ENCODE measurements at regions not wholly inside any gene's neighbourhood (a gene's known extent, or its start where the extent isn't known, plus 50 kb on each side); places are given as distances from the start of the nearest gene placed in this dataset.

DNA sequence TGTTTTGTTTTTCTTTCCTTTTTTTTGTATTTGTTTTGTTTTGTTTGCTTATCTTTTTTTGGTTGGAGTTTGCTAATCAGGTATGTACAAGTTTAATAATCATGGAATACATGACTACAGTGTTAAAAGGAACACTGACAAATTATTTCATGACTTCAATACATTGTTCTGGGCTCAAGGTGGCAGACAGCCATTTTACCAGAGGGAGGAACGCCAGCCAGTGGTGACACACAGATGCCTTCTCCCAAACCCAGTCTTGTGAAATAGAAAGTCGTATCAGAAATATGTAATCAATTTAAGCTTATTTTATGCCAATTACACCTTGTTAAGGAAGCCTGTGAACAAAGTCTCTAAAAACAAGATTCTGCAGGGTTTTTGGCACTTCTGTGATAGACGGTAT is 264.0 kb upstream of the EPHA4 start:
- Histone ChIP-seq H3K9me3 (ENCODE audit: control insufficient read depth, low read length) (no peaks in the 10 kb centered on the region), H3K4me3 (ENCODE audit: extremely low read depth, insufficient read depth, low read length, poor library complexity, severe bottlenecking) (no peak overlapping the region), H3K36me3 (ENCODE audit: control insufficient read depth, insufficient read depth, low read length) (no peaks in the 10 kb centered on the region), H3K4me1 (ENCODE audit: control insufficient read depth, insufficient read depth, low read length, poor library complexity, severe bottlenecking) (no peaks in the 10 kb centered on the region), H3K27ac (ENCODE audit: low read depth, low read length, severe bottlenecking) (no peak overlapping the region)
- 100% methylated on average over 1 of the region's 3 CpGs; no CpG with 5 or more reads in 1 of the 2 experiments for WGBS, 2 experiments (ENCODE audit: insufficient coverage in 2 of 2)

GRCh38 chr2:221833966-221834365 is 261.9 kb upstream of the EPHA4 start:
- Histone ChIP-seq H3K4me1 (ENCODE audit: control insufficient read depth, insufficient read depth, low read length, poor library complexity, severe bottlenecking) (no peaks in the 10 kb centered on the region), H3K36me3 (ENCODE audit: control insufficient read depth, insufficient read depth, low read length) (no peaks in the 10 kb centered on the region), H3K27ac (ENCODE audit: low read depth, low read length, severe bottlenecking) (no peak overlapping the region), H3K4me3 (ENCODE audit: extremely low read depth, insufficient read depth, low read length, poor library complexity, severe bottlenecking) (no peak overlapping the region), H3K9me3 (ENCODE audit: control insufficient read depth, low read length) (no peaks in the 10 kb centered on the region)
- WGBS, 2 experiments (ENCODE audit: insufficient coverage in 2 of 2): no CpG with 5 or more reads among the region's 2 CpGs

DNA sequence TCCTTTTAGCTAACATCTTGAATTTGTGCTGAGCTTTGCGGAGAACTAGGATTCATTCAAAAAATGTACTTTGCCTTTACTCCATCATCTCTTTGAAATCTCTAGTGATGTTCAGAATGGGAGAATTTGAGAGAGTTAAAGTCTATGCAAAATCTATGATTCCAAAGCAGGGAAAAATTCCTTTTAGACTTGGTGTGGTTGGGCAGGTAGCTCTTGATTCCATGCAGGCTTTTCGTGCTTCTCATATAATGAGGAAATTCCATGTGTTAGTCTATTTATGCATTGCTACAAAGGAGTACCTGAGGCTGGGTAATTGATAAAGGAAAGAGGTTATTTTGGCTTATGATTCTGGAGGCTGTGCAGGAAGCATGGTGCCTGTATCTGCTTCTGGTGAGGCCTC is 258.9 kb upstream of the EPHA4 start:
- Histone ChIP-seq H3K4me3 (ENCODE audit: extremely low read depth, insufficient read depth, low read length, poor library complexity, severe bottlenecking) (no peak overlapping the region), H3K27ac (ENCODE audit: low read depth, low read length, severe bottlenecking) (no peak overlapping the region)
- 86% methylated on average over 1 of the region's 2 CpGs for WGBS, 2 experiments (ENCODE audit: insufficient coverage in 2 of 2)

DNA sequence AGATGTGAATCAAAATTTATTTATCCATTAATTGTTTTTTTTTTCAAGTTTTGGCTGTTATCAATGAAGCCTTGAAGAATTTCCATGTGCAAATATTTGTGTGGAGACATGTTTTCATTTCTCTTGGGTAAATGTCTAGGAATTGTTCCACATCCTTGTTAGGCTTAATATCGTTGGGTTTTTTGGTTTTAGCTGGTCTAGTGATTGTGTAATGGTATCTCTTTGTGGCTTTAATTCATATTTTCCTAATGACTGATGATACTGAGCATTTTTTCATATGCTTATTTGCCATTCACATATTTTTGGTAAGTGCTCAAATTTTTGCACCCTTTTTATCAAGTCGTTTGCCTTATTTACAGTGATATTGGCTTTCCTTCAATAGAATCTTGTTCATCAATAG is 250.3 kb upstream of the EPHA4 start:
- Histone ChIP-seq H3K4me3 (ENCODE audit: extremely low read depth, insufficient read depth, low read length, poor library complexity, severe bottlenecking) (no peak overlapping the region), H3K9me3 (ENCODE audit: control insufficient read depth, low read length) (no peaks in the 10 kb centered on the region), H3K36me3 (ENCODE audit: control insufficient read depth, insufficient read depth, low read length) (no peaks in the 10 kb centered on the region), H3K27ac (ENCODE audit: low read depth, low read length, severe bottlenecking) (no peak overlapping the region), H3K4me1 (ENCODE audit: control insufficient read depth, insufficient read depth, low read length, poor library complexity, severe bottlenecking) (no peaks in the 10 kb centered on the region)
- WGBS, 2 experiments (ENCODE audit: insufficient coverage in 2 of 2): 100% methylated on average over 1 of the region's 2 CpGs; no CpG with 5 or more reads in 1 of the 2 experiments

More for the DNA sequence above, 258.9 kb upstream of the EPHA4 start:
- Histone ChIP-seq H3K36me3 (ENCODE audit: control insufficient read depth, insufficient read depth, low read length) (no peaks in the 10 kb centered on the region), H3K9me3 (ENCODE audit: control insufficient read depth, low read length) (no peaks in the 10 kb centered on the region), H3K4me1 (ENCODE audit: control insufficient read depth, insufficient read depth, low read length, poor library complexity, severe bottlenecking) (no peaks in the 10 kb centered on the region)

GRCh38 chr2:221818616-221819320 is 246.7 kb upstream of the EPHA4 start:
- Histone ChIP-seq H3K9me3 (ENCODE audit: control insufficient read depth, low read length) (peaks cover 7% of the 10 kb centered on the region), H3K36me3 (ENCODE audit: control insufficient read depth, insufficient read depth, low read length) (no peaks in the 10 kb centered on the region), H3K4me1 (ENCODE audit: control insufficient read depth, insufficient read depth, low read length, poor library complexity, severe bottlenecking) (no peaks in the 10 kb centered on the region), H3K27ac (ENCODE audit: low read depth, low read length, severe bottlenecking) (no peak overlapping the region), H3K4me3 (ENCODE audit: extremely low read depth, insufficient read depth, low read length, poor library complexity, severe bottlenecking) (no peak overlapping the region)
- WGBS, 2 experiments (ENCODE audit: insufficient coverage in 2 of 2): 78 to 87% methylated on average over 6 of the region's 9 CpGs

GRCh38 chr2:221817878-221818277 is 245.8 kb upstream of the EPHA4 start:
- H3K4me3 ChIP-seq (ENCODE audit: extremely low read depth, insufficient read depth, low read length, poor library complexity, severe bottlenecking): no peak overlapping the region
- no peak overlapping the region for H3K27ac ChIP-seq (ENCODE audit: low read depth, low read length, severe bottlenecking)
- no peaks in the 10 kb centered on the region for H3K36me3 ChIP-seq (ENCODE audit: control insufficient read depth, insufficient read depth, low read length)
- no peaks in the 10 kb centered on the region for H3K4me1 ChIP-seq (ENCODE audit: control insufficient read depth, insufficient read depth, low read length, poor library complexity, severe bottlenecking)
- WGBS, 2 experiments (ENCODE audit: insufficient coverage in 2 of 2): 96% methylated on average over 2 of the region's 3 CpGs; no CpG with 5 or more reads in 1 of the 2 experiments
- H3K9me3 ChIP-seq (ENCODE audit: control insufficient read depth, low read length): peaks cover 7% of the 10 kb centered on the region

DNA sequence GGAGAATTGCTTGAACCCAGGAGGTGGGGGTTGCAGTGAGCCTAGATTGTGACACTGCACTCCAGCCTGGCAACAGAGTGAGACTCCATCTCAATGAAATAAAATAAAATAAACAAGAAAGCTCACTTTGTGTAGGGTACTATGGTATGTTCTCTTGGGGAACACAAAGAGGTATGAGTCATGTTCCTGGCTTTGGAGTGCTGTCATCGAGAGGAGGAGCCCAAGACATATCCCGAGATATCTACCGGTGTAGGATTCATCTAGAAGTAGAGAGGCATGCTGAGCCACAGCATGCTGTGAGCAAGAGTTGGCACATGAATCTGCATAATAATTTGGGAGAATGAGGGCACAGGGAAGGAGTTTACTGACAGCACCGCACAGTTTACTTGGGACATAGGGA is 244.9 kb upstream of the EPHA4 start:
- Histone ChIP-seq H3K9me3 (ENCODE audit: control insufficient read depth, low read length) (peaks cover 7% of the 10 kb centered on the region), H3K4me1 (ENCODE audit: control insufficient read depth, insufficient read depth, low read length, poor library complexity, severe bottlenecking) (no peaks in the 10 kb centered on the region), H3K36me3 (ENCODE audit: control insufficient read depth, insufficient read depth, low read length) (no peaks in the 10 kb centered on the region), H3K27ac (ENCODE audit: low read depth, low read length, severe bottlenecking) (no peak overlapping the region), H3K4me3 (ENCODE audit: extremely low read depth, insufficient read depth, low read length, poor library complexity, severe bottlenecking) (no peak overlapping the region)
- 90 to 96% methylated on average over 4 of the region's 4 CpGs for WGBS, 2 experiments (ENCODE audit: insufficient coverage in 2 of 2)

DNA sequence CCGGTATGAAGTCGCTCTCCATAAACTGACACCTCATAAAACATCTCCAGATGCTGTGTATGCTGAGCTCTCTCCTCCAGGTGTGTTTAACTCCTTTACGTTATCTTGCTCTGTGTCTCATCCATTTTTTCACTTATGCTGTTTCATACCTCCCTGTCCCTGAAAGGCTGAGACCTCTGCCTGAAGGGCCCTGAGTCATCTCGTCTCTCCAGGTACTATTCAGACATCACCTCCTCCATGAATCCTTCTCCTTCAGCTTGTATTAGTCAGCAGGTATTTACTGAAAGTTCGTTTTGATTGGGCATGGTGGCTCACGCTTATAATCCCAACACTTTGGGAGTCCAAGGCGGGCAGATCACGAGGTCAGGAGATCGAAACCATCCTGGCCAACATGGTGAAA is 244.5 kb upstream of the EPHA4 start:
- no peaks in the 10 kb centered on the region for H3K4me1 ChIP-seq (ENCODE audit: control insufficient read depth, insufficient read depth, low read length, poor library complexity, severe bottlenecking)
- no peak overlapping the region for H3K27ac ChIP-seq (ENCODE audit: low read depth, low read length, severe bottlenecking)
- 91% methylated on average over 8 of the region's 9 CpGs for WGBS, 2 experiments (ENCODE audit: insufficient coverage in 2 of 2)
- peaks cover 7% of the 10 kb centered on the region for H3K9me3 ChIP-seq (ENCODE audit: control insufficient read depth, low read length)
- no peak overlapping the region for H3K4me3 ChIP-seq (ENCODE audit: extremely low read depth, insufficient read depth, low read length, poor library complexity, severe bottlenecking)
- no peaks in the 10 kb centered on the region for H3K36me3 ChIP-seq (ENCODE audit: control insufficient read depth, insufficient read depth, low read length)

DNA sequence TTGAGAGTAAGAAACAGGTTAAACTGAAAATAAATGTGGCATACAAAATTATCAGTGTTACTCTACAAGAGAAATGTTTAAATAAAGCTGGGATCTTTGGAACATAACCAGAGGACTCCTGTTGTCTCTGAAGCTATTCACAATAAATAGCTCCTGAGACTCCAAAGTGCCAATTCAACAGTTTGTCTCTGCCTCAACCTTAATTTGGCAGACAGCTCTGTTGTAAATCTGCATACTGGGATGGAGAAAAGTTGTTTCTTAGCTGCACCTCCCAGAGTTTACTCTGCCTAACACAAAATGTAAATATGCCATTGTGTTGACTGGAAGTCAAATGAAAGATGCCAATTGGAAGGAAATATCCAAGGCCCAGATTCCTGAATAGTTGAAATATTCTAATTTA is 238.5 kb upstream of the EPHA4 start:
- Histone ChIP-seq H3K4me1 (ENCODE audit: control insufficient read depth, insufficient read depth, low read length, poor library complexity, severe bottlenecking) (no peaks in the 10 kb centered on the region), H3K9me3 (ENCODE audit: control insufficient read depth, low read length) (no peaks in the 10 kb centered on the region), H3K27ac (ENCODE audit: low read depth, low read length, severe bottlenecking) (peak overlapping the region; percentile 10), H3K36me3 (ENCODE audit: control insufficient read depth, insufficient read depth, low read length) (no peaks in the 10 kb centered on the region), H3K4me3 (ENCODE audit: extremely low read depth, insufficient read depth, low read length, poor library complexity, severe bottlenecking) (no peak overlapping the region)

- H3K36me3 ChIP-seq (ENCODE audit: control insufficient read depth, insufficient read depth, low read length): no peaks in the 10 kb centered on the region
- 57% methylated on average over 4 of the region's 4 CpGs; no CpG with 5 or more reads in 1 of the 2 experiments for WGBS, 2 experiments (ENCODE audit: insufficient coverage in 2 of 2)
- no peak overlapping the region for H3K4me3 ChIP-seq (ENCODE audit: extremely low read depth, insufficient read depth, low read length, poor library complexity, severe bottlenecking)
- no peaks in the 10 kb centered on the region for H3K4me1 ChIP-seq (ENCODE audit: control insufficient read depth, insufficient read depth, low read length, poor library complexity, severe bottlenecking)
- no peaks in the 10 kb centered on the region for H3K9me3 ChIP-seq (ENCODE audit: control insufficient read depth, low read length)
- peak overlapping the region; percentile 10 for H3K27ac ChIP-seq (ENCODE audit: low read depth, low read length, severe bottlenecking)
These were observed 238.1 kb upstream of the EPHA4 start for GRCh38 chr2:221810245-221810644.

DNA sequence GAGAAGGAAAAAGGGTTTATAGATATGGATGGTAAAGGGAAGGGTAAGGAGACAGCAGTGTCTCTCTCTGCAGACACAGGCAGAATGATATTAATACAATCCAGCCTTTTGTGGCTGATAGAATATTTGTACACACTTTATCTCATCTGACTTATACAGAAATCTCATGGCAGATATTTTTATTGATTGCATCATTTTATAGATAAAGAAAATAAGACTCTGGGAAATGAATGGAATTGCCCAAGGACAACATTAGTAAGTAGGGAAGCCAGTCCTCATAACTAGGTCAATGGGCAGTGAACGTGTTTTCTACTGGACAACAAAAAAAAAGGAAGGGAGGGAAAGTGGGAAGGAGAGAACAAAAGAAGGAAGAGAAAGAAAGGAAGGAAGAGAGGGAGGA is 236.4 kb upstream of the EPHA4 start:
- Histone ChIP-seq H3K9me3 (ENCODE audit: control insufficient read depth, low read length) (no peaks in the 10 kb centered on the region), H3K4me1 (ENCODE audit: control insufficient read depth, insufficient read depth, low read length, poor library complexity, severe bottlenecking) (no peaks in the 10 kb centered on the region), H3K27ac (ENCODE audit: low read depth, low read length, severe bottlenecking) (no peak overlapping the region), H3K4me3 (ENCODE audit: extremely low read depth, insufficient read depth, low read length, poor library complexity, severe bottlenecking) (no peak overlapping the region), H3K36me3 (ENCODE audit: control insufficient read depth, insufficient read depth, low read length) (no peaks in the 10 kb centered on the region)
- WGBS, 2 experiments (ENCODE audit: insufficient coverage in 2 of 2): 89 to 100% methylated on average over 1 of the region's 1 CpG
